Vagina (tissue), 2 donors: ENCODE measurements at regions not wholly inside any gene's neighbourhood (a gene's known extent, or its start where the extent isn't known, plus 50 kb on each side); places are given as distances from the start of the nearest gene placed in this dataset.

ENCODE experiments used
- DNase-seq, 2 donors: peaks; one replicate each; pipeline ENCODE4 v3.0.0-alpha.2; 2017; ENCODE audit errors: extremely low spot score in 2 of 2
- H3K27ac ChIP-seq: fragments of 200-600 bp; sonication (generic); one replicate; pipeline ENCODE4 v1.5.1; 2019
- H3K27me3 ChIP-seq: fragments of 200-600 bp; sonication (generic); one replicate; pipeline ENCODE4 v1.5.1; 2019
- H3K36me3 ChIP-seq, 2 donors: fragments of 200-600 bp; sonication (generic); one replicate each; pipeline ENCODE4 v1.5.1; 2017 to 2019
- H3K4me1 ChIP-seq: fragments of 200-600 bp; sonication (generic); one replicate; pipeline ENCODE4 v1.5.1; 2019
- H3K4me3 ChIP-seq, 2 donors: fragments of 200-600 bp; sonication (generic); 1 replicate in 1 of 2; 2 replicates in 1 of 2; pipeline ENCODE4 v1.5.1; 2016 to 2019
- H3K9me3 ChIP-seq: fragments of 200-600 bp; sonication (generic); one replicate; pipeline ENCODE4 v1.5.1; 2019
- POLR2A ChIP-seq, 2 donors: fragments of 450-650 bp; IDR thresholded peaks; one replicate each; pipeline ENCODE4 v1.6.1; 2017; ENCODE audit warnings: antibody characterized with exemption in 2 of 2, mild to moderate bottlenecking in 2 of 2, moderate library complexity in 2 of 2
- POLR2AphosphoS5 ChIP-seq, 2 donors: sonication (generic); formaldehyde crosslinking; IDR thresholded peaks; one replicate each; pipeline ENCODE4 v1.9.0; 2017; ENCODE audit warnings: antibody characterized with exemption in 2 of 2, mild to moderate bottlenecking in 2 of 2, low read depth in 1 of 2; ENCODE audit not compliant: insufficient read depth in 1 of 2
- intact Hi-C: fragments of 100-400 bp; cut with DNase I; formaldehyde crosslinking; loops from one replicate; pipeline ENCODE4 v1.15.1; 2023
- TF ChIP-seq, protein P1 (sequence below), 3 experiments: fragments of 450-650 bp in 2 of 3; fragments of 200-600 bp in 1 of 3; sonication (generic) in 1 of 3; IDR thresholded peaks; one replicate each; pipeline ENCODE4 v1.5.1; 2017 to 2019; ENCODE audit warnings: antibody characterized with exemption in 3 of 3, mild to moderate bottlenecking in 2 of 3, moderate library complexity in 2 of 3

DNA sequence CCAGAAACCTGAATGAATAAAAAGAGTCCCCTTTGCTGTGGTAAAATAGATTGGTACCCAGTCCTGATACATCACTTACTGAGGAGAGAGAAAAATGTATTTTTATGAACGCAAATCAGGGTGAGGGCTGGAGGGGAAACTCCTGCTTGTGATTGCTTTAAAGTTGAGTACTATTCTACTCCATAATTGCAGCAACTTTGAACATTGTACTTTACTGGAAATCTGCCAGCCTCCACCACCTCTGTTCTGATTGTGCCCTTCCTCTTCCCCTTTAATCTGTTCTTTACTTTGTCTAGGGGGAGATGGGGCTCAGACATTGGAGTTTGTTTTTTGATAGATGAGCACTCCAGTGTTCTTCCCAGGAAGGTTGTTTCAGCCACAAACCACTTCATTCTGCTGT is 81.9 kb downstream of the C3orf38 start:
- no peak overlapping the region for H3K4me3 ChIP-seq
- TF ChIP-seq POLR2A (IDR thresholded peaks at IDR 0.05) = no peak
- TF ChIP-seq POLR2AphosphoS5 (IDR thresholded peaks at IDR 0.05; ENCODE audit: insufficient read depth in 1 of 2, low read depth in 1 of 2) = no peak
- TF ChIP-seq, protein P1, sequence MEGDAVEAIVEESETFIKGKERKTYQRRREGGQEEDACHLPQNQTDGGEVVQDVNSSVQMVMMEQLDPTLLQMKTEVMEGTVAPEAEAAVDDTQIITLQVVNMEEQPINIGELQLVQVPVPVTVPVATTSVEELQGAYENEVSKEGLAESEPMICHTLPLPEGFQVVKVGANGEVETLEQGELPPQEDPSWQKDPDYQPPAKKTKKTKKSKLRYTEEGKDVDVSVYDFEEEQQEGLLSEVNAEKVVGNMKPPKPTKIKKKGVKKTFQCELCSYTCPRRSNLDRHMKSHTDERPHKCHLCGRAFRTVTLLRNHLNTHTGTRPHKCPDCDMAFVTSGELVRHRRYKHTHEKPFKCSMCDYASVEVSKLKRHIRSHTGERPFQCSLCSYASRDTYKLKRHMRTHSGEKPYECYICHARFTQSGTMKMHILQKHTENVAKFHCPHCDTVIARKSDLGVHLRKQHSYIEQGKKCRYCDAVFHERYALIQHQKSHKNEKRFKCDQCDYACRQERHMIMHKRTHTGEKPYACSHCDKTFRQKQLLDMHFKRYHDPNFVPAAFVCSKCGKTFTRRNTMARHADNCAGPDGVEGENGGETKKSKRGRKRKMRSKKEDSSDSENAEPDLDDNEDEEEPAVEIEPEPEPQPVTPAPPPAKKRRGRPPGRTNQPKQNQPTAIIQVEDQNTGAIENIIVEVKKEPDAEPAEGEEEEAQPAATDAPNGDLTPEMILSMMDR (IDR thresholded peaks at IDR 0.05) = no peak
- no peak for DNase-seq
- H3K27me3 ChIP-seq = no peaks in the 10 kb centered on the region
- no peak overlapping the region for H3K27ac ChIP-seq
- no peaks in the 10 kb centered on the region for H3K9me3 ChIP-seq
- H3K4me1 ChIP-seq = no peaks in the 10 kb centered on the region
- no peaks in the 10 kb centered on the region for H3K36me3 ChIP-seq
- intact Hi-C loops = loop anchor here (10.0 kb wide), 1 partner anchor 1863 kb away; no protein-coding TSS in a partner anchor

DNA sequence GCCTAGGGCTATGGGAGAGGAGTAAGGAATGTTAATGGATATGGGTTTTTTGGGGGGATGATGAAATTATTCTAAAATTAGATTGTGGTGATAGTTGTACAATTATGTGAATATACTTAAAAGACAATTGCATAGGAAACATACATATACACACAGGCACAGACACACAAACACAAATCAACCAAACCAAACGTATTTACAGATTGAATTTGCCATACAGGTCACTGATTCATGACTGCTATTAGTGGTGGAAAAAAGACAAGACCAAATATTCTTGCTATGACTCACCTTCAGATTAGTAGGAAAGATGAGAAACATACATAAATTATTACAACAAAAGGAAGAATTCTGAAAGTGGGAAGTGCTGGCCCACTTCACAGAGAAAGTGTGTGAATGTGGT is 85.3 kb downstream of the C3orf38 start:
- DNase-seq = no peak
- Histone ChIP-seq H3K27ac (no peak overlapping the region), H3K36me3 (no peaks in the 10 kb centered on the region), H3K4me1 (no peaks in the 10 kb centered on the region), H3K9me3 (no peaks in the 10 kb centered on the region), H3K27me3 (no peaks in the 10 kb centered on the region), H3K4me3 (no peak overlapping the region)
- no peak for TF ChIP-seq POLR2A (IDR thresholded peaks at IDR 0.05)
- TF ChIP-seq, protein P1 (IDR thresholded peaks at IDR 0.05) = no peak
- intact Hi-C loops = loop anchor here (10.0 kb wide), 1 partner anchor 1860 kb away; no protein-coding TSS in a partner anchor

DNA sequence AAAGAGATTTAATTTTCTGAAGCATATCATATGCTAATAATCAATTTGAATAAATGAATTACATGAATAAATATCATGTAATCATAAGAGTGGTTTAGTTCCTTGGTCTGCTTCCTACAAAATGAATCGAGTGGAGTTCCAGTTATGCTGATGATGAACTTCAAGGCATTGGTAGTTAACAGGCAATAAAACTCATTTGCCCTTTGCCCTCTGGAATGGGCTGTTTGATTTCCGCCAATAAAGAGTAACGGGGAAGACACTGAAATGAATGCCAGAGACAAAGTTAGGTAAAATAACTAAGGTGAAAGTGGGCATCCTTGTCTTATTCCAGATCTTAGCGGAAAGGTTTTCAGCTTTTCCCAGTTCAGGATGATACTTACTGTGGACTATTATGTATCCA is 90.1 kb downstream of the C3orf38 start:
- no peak overlapping the region for H3K27ac ChIP-seq
- DNase-seq = no peak
- no peaks in the 10 kb centered on the region for H3K9me3 ChIP-seq
- H3K4me3 ChIP-seq = no peak overlapping the region
- H3K4me1 ChIP-seq = no peaks in the 10 kb centered on the region
- H3K27me3 ChIP-seq = no peaks in the 10 kb centered on the region
- intact Hi-C loops = loop anchor here (10.0 kb wide), 1 partner anchor 1855 kb away; no protein-coding TSS in a partner anchor
- H3K36me3 ChIP-seq = no peaks in the 10 kb centered on the region
- TF ChIP-seq POLR2A (IDR thresholded peaks at IDR 0.05) (no peak), POLR2AphosphoS5 (IDR thresholded peaks at IDR 0.05; ENCODE audit: insufficient read depth in 1 of 2, low read depth in 1 of 2) (no peak)
- TF ChIP-seq, protein P1 (IDR thresholded peaks at IDR 0.05) = no peak

DNA sequence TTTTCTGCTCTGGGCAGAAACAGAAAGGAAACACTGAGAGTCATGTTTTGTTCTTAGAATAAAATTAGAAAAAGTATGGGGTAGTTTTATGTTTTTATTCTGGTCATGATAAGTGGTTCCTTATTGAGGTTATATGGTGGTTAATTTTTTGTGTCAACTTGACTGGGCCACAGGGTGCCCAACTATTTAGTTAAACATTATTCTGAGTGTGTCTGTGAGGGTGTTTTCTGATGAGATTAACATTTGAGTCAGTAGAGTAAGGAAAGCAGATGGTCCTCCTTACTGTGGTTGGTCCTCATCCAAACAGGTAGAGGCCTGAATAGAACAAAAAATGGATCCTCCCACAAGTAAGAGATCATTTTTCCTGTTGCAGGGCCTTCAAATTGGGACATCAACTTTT is 98.9 kb downstream of the C3orf38 start:
- H3K27ac ChIP-seq = no peak overlapping the region
- no peaks in the 10 kb centered on the region for H3K9me3 ChIP-seq
- intact Hi-C loops = no loop called here
- DNase-seq = no peak
- no peak overlapping the region for H3K4me3 ChIP-seq
- no peaks in the 10 kb centered on the region for H3K36me3 ChIP-seq
- no peaks in the 10 kb centered on the region for H3K27me3 ChIP-seq
- TF ChIP-seq POLR2A (IDR thresholded peaks at IDR 0.05) (no peak), POLR2AphosphoS5 (IDR thresholded peaks at IDR 0.05; ENCODE audit: insufficient read depth in 1 of 2, low read depth in 1 of 2) (no peak)
- TF ChIP-seq, protein P1 (IDR thresholded peaks at IDR 0.05) = no peak
- no peaks in the 10 kb centered on the region for H3K4me1 ChIP-seq

DNA sequence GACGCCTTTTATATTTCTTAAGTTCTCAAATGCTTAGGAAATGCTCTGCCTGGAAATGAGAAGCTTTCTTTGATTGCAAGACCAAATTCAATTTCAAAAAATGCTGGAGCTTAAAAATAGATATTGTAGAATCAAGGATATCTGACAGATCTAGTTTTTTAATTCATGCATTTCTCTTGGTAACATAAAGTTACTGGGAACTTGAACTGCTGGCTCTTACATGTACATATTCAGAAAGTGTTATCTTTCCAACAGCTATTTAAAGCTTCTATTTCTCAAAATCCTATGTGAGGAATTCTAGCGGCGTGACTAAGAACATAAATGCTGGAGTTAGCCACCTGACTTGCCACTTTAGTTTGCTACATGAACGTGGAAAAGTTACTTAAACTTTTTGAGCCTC is 109.3 kb downstream of the C3orf38 start:
- intact Hi-C loops = no loop called here
- Histone ChIP-seq H3K9me3 (no peaks in the 10 kb centered on the region), H3K4me3 (no peak overlapping the region), H3K27me3 (no peaks in the 10 kb centered on the region), H3K4me1 (no peaks in the 10 kb centered on the region), H3K36me3 (no peaks in the 10 kb centered on the region), H3K27ac (no peak overlapping the region)
- TF ChIP-seq POLR2AphosphoS5 (IDR thresholded peaks at IDR 0.05; ENCODE audit: insufficient read depth in 1 of 2, low read depth in 1 of 2) (no peak), POLR2A (IDR thresholded peaks at IDR 0.05) (no peak)
- TF ChIP-seq, protein P1 (IDR thresholded peaks at IDR 0.05) = no peak
- no peak for DNase-seq
